GM21390 (cell line): ENCODE measurements at regions not wholly inside any gene's neighbourhood (a gene's known extent, or its start where the extent isn't known, plus 50 kb on each side); places are given as distances from the start of the nearest gene placed in this dataset.
"Not testable (repeated sequence)": the region's sequence is repeated elsewhere in the genome, so short reads cannot be mapped to it uniquely, and the experiment has no call there.

Experiments
- ATAC-seq: cut with Tn5 transposase; IDR thresholded peaks from one replicate; pipeline ENCODE4 v1.9.1; 2021; ENCODE audit not compliant: unreplicated experiment

- ATAC-seq, result no peak
Observed at GRCh38 chr9:2425676-2426075, 195.9 kb upstream of the VLDLR start.

- no peak for ATAC-seq
Observed at GRCh38 chr9:2427120-2427891, 194.3 kb upstream of the VLDLR start.

DNA sequence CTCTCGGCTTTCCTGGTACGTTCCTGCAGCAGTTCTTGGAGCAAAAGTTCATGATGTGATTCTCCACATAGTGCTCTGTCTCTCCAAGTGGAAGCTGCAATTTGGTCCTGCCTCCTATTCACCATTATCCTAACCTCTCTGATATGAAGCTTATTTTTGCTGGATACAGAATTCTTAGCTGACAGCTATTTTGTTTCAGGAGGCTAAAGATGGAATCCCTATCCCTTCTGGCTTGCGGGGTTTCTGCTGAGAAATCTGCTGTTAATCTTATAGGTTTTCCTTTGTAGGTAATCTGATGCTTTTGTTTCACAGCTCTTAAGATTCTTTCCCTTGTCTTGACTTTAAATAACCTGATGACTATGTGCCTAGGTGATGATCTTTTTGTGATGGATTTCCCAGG is 181.6 kb upstream of the VLDLR start:
- ATAC-seq, result no peak

DNA sequence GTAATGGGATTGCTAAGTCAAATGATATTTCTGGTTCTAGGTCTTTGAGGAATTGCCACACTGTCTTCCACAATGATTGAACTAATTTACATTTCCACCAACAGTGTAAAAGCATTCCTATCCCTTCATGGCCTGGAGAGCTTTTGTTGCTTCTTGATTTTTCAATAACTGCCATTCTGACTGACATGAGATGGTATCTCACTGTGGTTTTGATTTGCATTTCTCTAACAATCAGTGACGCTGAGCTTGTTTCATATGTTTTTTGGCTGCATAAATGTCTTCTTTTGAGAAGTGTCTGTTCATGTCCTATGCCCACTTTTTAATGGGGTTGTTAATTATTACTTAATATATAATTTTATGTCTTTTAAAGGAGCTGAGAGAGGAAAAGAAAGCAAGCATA is 177.7 kb upstream of the VLDLR start:
- not testable (repeated sequence) for ATAC-seq

GRCh38 chr9:2448193-2448738 is 173.3 kb upstream of the VLDLR start:
- ATAC-seq, result no peak

- no peak for ATAC-seq
Observed at GRCh38 chr9:2453106-2453505, 168.5 kb upstream of the VLDLR start.

DNA sequence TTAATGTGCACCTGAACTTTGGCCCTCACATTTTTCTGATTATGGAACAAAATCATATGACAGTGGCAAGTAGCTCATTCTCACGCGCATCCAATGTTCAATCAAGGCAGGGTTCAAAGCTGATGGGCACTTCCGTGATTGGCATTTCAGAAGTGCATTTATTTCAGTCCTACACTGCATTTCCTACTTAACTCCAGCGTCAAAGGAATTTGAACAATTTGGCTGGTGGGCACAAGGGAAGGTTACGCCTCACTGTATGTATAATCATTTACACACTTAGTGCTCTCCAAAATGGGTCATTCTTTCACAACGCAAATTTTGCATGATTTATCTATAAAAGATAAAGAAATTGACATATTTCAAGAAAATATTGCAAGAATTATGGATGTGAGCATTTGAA is 167.9 kb upstream of the VLDLR start:
- ATAC-seq, result no peak

GRCh38 chr9:2459756-2460155 is 161.8 kb upstream of the VLDLR start:
- no peak for ATAC-seq

- no peak for ATAC-seq
Observed at GRCh38 chr9:2461892-2462291, 159.7 kb upstream of the VLDLR start.

GRCh38 chr9:2464624-2465023 is 157.0 kb upstream of the VLDLR start:
- ATAC-seq, result no peak

DNA sequence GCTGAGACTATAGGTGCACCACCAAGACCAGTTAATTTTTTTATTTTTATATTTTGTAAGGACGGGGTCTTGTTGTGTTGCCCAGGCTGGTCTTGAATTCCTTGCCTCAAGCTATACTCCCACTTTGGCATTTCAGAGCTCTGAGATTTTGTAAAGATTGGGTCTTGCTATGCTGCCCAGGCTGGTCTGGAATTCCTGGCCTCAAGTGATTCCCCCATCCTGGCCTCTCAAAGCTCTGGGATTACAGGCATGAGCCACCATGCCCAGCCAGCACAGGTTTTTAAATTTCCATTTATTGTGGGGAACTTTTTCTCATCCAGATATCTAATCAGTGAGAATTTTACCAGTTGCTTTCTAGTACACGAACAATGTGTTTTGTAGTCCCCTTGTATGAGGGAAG is 156.1 kb upstream of the VLDLR start:
- no peak for ATAC-seq

DNA sequence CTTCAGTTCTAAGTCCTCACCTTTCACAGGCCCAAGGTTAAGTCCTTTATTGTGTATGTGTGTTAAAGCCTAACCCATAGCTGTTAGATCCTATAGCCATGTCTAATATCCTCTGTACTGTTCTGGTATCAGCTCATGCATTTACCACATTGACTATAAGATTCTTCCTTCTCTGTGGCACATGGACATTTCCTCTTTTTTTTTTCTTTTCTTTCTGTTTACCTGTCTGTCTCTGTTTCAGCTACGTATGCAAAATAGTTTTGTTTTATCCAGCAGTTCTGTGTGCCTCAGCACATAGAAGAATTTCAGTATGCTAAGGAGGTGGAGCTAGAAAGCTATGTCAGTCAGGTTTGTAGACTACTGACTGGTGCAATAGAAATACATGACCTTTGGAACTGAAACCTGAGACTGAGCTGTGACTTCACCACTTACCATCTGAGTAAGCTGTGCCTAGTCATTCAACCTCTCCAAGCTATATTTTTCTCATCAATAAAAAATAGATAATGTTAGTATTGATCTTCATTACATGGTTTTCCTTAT is 155.6 kb upstream of the VLDLR start:
- peak; percentile 99 for ATAC-seq

DNA sequence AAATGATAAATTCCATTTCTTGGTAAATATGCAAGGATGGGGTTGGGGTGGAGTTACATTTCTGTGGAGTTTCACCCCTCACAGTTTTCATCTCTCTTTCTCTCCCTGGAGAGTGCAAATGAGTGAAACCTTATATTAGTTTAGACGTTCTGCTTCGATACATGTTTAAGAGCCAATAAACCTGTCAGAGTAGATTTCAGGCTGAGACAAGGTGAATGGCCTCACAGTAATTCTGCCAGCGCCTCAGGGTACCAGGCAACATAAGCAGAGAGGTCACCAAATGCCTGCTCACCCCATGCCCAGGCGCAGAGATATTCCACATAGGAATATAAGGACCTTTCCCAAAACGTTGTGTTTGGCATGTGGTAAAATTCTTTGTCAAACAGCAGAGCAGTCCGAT is 154.9 kb upstream of the VLDLR start:
- ATAC-seq, result no peak

DNA sequence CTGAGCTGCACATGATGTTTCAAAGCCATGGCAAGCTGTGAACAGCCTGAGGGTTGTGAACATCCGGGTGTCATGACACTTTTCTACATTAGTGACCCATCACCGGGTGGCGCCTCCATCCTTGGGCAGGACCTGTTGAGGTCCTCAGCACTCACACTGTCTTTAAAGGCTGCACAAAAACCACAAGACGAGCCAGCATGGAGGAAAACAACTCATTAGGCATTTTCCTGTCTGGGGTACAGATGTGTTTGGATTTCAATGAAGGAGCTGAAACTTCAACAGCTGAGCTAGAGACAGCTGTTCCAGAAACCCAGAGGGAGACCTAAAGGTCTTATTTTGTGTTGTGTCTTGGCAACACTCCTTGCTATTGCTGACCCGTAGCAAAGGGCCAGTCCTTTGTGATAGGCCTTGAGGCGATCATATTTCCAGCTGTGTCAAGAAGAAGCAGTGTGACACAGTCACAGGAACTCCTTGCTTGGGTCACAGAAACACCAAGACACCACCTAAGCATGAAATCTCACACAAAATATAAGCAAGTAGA is 151.8 kb upstream of the VLDLR start:
- no peak for ATAC-seq

DNA sequence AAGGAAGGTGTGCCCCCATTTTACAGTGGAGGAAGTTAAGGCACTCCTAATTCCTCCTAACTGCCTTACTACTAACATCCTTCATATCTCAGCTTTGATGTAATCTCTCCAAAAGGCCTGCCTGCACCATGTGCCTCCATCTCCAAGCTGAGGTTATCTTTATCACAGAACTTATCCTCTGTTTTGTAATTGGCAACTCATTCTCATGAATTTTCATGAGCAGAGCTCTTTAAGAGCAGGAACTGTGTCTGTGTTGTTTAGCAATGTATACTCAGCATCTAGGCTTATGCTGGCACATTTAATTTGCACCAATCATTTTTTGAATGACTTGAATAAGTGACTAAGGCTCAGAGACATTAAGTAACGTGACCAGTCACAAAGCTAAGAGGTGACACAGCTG is 147.9 kb upstream of the VLDLR start:
- ATAC-seq, result no peak

DNA sequence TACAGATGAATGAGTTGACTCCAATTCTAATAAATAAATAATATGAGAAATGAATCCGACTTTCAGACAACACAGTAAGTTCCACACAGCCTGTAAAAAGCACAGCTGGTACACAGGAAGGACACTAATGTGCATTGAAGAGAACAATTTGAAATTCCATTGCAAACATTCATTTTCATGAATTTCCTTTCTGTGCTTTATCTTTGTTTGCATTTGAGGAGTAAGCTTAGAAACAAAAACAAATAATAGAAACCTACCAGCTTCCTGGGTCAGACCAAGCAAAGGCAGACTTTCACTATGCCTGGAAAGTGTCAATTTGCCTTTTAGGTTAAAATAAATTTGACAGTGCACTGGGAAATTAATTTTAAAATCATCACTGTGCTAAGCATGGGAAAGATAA is 143.8 kb upstream of the VLDLR start:
- ATAC-seq, result no peak

GRCh38 chr9:2478421-2478820 is 143.2 kb upstream of the VLDLR start:
- ATAC-seq, result no peak

DNA sequence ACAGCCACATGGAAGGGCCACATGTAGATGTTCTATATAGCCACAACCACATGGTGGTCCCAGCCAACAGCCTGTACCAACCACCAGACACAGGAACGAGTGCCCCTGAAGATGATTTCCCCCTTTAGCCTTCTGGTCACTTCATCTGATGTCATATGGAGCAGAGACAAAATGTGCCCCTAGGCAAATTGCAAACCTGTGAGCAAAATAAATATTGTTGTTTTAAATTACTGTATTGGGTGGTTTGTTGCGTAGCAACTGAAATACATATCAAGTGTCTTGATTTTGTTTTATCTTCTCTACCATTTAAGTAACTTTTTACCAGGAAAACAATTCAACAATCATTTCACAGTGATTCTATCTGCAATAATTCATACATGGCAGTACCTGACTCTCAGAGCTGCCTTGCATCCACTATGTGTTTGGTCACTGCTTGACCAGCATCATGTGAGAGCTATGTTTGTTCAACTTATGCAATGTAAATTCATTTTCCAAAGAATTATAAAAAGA is 142.5 kb upstream of the VLDLR start:
- no peak for ATAC-seq

DNA sequence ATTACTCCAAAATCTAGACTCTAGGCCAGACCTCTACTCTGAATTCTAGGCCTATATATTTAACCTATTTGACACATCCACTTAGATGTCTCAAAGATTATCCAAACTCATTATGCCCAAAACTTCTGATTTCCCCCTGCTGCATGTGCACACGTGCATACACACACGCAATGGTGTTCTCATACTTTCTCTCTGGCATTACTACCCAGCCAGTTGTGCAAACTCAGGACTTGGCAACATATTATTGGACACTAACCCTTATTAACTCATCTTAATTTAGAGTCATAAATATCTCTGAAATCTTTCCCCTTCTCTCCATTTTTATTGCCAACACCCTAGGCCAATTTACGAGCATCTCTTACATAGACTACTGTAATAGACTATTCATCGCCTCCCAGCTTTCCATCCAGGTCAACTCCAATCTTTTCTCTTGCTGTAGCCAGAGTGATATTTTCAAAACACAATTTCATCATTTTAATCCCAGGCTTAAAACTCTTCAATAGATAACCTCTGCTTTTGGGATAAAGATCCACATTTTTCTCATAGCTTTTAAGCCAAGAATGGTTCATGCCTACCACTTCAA is 141.2 kb upstream of the VLDLR start:
- no peak for ATAC-seq

DNA sequence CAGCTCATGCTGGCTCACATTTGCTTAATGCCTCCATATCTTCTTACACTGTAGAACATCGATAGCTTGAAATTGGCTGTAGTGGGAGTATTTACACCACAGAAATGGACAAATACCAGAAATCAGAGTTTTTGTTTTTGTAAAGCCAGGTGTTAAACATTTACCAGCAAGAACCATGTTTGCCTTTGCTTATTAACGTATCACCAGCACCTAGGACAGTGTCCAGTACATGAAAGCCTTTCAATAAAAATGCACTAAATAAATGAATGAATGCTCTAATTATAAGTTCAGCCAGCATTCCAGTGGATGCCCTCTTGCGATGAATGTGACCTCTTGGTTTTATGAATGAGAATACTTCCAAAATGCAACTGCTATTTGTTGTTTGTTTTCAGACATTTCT is 140.4 kb upstream of the VLDLR start:
- no peak for ATAC-seq

DNA sequence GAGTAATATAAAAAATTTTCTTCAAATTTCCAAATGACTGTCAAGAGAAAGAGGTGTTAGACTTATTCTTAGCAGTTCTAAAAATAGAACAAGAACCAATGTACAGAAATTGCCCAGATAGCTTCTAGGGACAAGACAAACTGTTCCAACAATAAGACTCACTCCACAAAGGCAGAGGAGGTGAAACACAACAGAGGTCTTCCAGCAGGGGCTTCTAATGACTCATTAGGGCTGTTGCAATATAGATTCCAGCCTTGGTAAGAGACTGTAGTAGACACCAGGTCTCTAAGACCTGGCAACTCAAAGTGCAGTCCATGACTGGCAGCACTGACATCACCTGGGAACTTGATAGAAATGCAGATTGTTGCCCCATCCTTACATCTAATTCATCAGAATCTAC is 134.6 kb upstream of the VLDLR start:
- no peak for ATAC-seq

- no peak for ATAC-seq
Observed at GRCh38 chr9:2489838-2490314, 131.7 kb upstream of the VLDLR start.
